ENCODE measurements at regions not wholly inside any gene's neighbourhood (a gene's known extent, or its start where the extent isn't known, plus 50 kb on each side); places are given as distances from the start of the nearest gene placed in this dataset.

GRCh38 chrX:128848374-128848773 is 674.9 kb downstream of the SMARCA1 start:
- TF ChIP-seq POLR2A (IDR thresholded peaks at IDR 0.05; ENCODE audit: low read length) (no peak), GATA1 (IDR thresholded peaks at IDR 0.05; ENCODE audit: low read depth, low read length) (no peak)
